ENCODE measurements at regions not wholly inside any gene's neighbourhood (a gene's known extent, or its start where the extent isn't known, plus 50 kb on each side); places are given as distances from the start of the nearest gene placed in this dataset.

GRCh38 chr6:16902502-16902901 lies 141.2 kb upstream of the ATXN1 start:
- no peak for TF ChIP-seq POLR2A (IDR thresholded peaks at IDR 0.05)
- TF ChIP-seq, protein P1, sequence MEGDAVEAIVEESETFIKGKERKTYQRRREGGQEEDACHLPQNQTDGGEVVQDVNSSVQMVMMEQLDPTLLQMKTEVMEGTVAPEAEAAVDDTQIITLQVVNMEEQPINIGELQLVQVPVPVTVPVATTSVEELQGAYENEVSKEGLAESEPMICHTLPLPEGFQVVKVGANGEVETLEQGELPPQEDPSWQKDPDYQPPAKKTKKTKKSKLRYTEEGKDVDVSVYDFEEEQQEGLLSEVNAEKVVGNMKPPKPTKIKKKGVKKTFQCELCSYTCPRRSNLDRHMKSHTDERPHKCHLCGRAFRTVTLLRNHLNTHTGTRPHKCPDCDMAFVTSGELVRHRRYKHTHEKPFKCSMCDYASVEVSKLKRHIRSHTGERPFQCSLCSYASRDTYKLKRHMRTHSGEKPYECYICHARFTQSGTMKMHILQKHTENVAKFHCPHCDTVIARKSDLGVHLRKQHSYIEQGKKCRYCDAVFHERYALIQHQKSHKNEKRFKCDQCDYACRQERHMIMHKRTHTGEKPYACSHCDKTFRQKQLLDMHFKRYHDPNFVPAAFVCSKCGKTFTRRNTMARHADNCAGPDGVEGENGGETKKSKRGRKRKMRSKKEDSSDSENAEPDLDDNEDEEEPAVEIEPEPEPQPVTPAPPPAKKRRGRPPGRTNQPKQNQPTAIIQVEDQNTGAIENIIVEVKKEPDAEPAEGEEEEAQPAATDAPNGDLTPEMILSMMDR (IDR thresholded peaks at IDR 0.05 in 4 of 5, conservative IDR thresholded peaks at IDR 0.05 in 1 of 5) = no peak
